ENCODE measurements at regions not wholly inside any gene's neighbourhood (a gene's known extent, or its start where the extent isn't known, plus 50 kb on each side); places are given as distances from the start of the nearest gene placed in this dataset.

- Mint-ChIP-seq H3K4me3 (no peak overlapping the region), H3K4me1 (ENCODE audit: low read depth in 2 of 2) (no peaks in the 10 kb centered on the region), H3K9me3 (no peaks in the 10 kb centered on the region), H3K27me3 (peaks cover under 1 to 9% of the 10 kb centered on the region in 2 donors), H3K27ac (no peak overlapping the region), H3K36me3 (no peaks in the 10 kb centered on the region)
- DNase-seq (ENCODE audit: low spot score) (no peak), ATAC-seq (no peak)
Measured at GRCh38 chr1:22375601-22376000, 76.0 kb upstream of the ZBTB40 start.

DNA sequence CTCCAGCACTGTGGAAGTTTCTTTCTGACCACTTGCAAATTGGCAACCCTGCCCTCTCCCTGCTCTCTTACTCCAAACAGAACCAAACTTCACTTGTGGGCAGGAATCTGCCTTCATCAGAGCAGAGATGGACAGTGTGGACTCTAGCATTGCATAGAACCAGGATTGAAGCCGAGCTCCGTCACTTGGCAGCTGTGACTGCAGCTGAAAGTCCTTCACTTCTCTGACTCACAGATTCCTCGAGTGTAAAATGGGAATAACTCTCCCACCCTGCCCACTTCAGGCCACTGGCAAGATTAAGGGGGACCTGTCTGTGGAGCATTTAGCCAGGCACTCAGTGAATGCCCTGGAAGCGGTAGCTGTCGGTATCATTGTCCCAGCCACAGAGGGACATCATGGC is 75.7 kb upstream of the ZBTB40 start:
- H3K4me1 Mint-ChIP-seq (ENCODE audit: low read depth in 2 of 2): no peaks in the 10 kb centered on the region
- no peak overlapping the region for H3K27ac Mint-ChIP-seq
- no peaks in the 10 kb centered on the region for H3K9me3 Mint-ChIP-seq
- ATAC-seq (no peak), DNase-seq (ENCODE audit: low spot score) (no peak)
- H3K27me3 Mint-ChIP-seq: peaks cover 0 to 12% of the 10 kb centered on the region in 2 donors
- H3K4me3 Mint-ChIP-seq: no peak overlapping the region
- no peaks in the 10 kb centered on the region for H3K36me3 Mint-ChIP-seq

DNA sequence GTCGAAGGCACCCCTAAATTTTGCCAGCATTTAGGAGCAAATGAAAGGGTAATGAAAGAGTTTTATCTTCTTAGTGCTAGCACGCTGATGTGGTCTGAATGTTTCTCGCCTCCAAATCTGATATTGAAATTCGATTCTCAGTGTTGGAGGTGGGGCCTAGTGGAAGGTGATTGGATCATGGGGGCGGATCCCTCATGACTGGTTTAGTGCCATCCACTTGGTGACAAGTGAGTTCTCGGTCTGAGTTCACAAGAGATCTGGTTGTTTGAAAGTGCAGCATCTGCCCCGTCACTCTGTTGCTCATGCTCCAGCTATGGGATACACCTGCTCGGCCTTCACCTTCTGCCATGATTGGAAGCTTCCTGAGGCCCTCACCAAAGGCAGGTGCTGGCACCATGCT is 75.1 kb upstream of the ZBTB40 start:
- H3K4me3 Mint-ChIP-seq: no peak overlapping the region
- H3K4me1 Mint-ChIP-seq (ENCODE audit: low read depth in 2 of 2): no peaks in the 10 kb centered on the region
- no peaks in the 10 kb centered on the region for H3K36me3 Mint-ChIP-seq
- no peak overlapping the region for H3K27ac Mint-ChIP-seq
- DNase-seq (ENCODE audit: low spot score): no peak
- H3K9me3 Mint-ChIP-seq: no peaks in the 10 kb centered on the region
- ATAC-seq: no peak
- peaks cover 0 to 11% of the 10 kb centered on the region in 2 donors for H3K27me3 Mint-ChIP-seq

- Mint-ChIP-seq H3K4me3 (no peak overlapping the region), H3K4me1 (ENCODE audit: low read depth in 2 of 2) (no peaks in the 10 kb centered on the region)
Measured at GRCh38 chr1:22376976-22377375, 74.7 kb upstream of the ZBTB40 start.

GRCh38 chr1:22379566-22379965 is 72.1 kb upstream of the ZBTB40 start:
- Mint-ChIP-seq H3K4me1 (ENCODE audit: low read depth in 2 of 2) (no peaks in the 10 kb centered on the region), H3K27me3 (peaks cover 6 to 15% of the 10 kb centered on the region in 2 donors), H3K36me3 (no peaks in the 10 kb centered on the region), H3K9me3 (no peaks in the 10 kb centered on the region), H3K4me3 (no peak overlapping the region), H3K27ac (no peak overlapping the region)
- no peak for DNase-seq (ENCODE audit: low spot score)
- ATAC-seq: no peak

More at GRCh38 chr1:22376976-22377375, 74.7 kb upstream of the ZBTB40 start:
- ATAC-seq (no peak), DNase-seq (ENCODE audit: low spot score) (no peak)
- peaks cover 0 to 11% of the 10 kb centered on the region in 2 donors for H3K27me3 Mint-ChIP-seq
- H3K36me3 Mint-ChIP-seq: no peaks in the 10 kb centered on the region
- H3K9me3 Mint-ChIP-seq: no peaks in the 10 kb centered on the region
- no peak overlapping the region for H3K27ac Mint-ChIP-seq

- H3K9me3 Mint-ChIP-seq: no peaks in the 10 kb centered on the region
- H3K27ac Mint-ChIP-seq: no peak overlapping the region
- H3K36me3 Mint-ChIP-seq: no peaks in the 10 kb centered on the region
- peaks cover 6 to 15% of the 10 kb centered on the region in 2 donors for H3K27me3 Mint-ChIP-seq
- H3K4me1 Mint-ChIP-seq (ENCODE audit: low read depth in 2 of 2): no peaks in the 10 kb centered on the region
- no peak overlapping the region for H3K4me3 Mint-ChIP-seq
- no peak for DNase-seq (ENCODE audit: low spot score)
- ATAC-seq: no peak
Measured at GRCh38 chr1:22380024-22380785, 71.4 kb upstream of the ZBTB40 start.

- no peaks in the 10 kb centered on the region for H3K36me3 Mint-ChIP-seq
- no peak overlapping the region for H3K27ac Mint-ChIP-seq
- no peaks in the 10 kb centered on the region for H3K4me1 Mint-ChIP-seq (ENCODE audit: low read depth in 2 of 2)
- H3K9me3 Mint-ChIP-seq: no peaks in the 10 kb centered on the region
- no peak for DNase-seq (ENCODE audit: low spot score)
- H3K27me3 Mint-ChIP-seq: peaks cover 14 to 26% of the 10 kb centered on the region in 2 donors
- peak in 1 of 2 donors; percentile 15 for ATAC-seq
- H3K4me3 Mint-ChIP-seq: no peak overlapping the region
Measured at GRCh38 chr1:22383526-22384294, 67.9 kb upstream of the ZBTB40 start.

DNA sequence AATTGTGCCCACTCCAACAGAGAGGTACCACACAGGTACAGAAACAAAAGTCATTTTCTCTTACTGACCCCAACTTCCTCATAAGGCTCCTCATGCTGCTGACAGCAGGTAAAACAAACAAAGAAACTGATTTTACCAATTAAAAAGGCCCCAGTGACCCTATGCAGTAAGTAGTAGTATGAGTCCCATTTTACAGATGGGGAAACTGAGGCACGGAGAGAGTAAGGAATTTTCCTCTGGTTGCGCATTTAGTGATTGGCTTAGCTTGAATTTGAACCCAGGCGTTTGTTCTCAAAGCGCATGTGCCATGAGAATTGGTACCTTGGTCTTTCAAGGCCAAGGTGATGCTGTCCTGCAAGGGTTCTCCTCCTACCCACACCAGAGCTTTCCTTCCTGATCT is 66.1 kb upstream of the ZBTB40 start:
- H3K4me3 Mint-ChIP-seq: no peak overlapping the region
- no peaks in the 10 kb centered on the region for H3K36me3 Mint-ChIP-seq

GRCh38 chr1:22386774-22387173 is 64.9 kb upstream of the ZBTB40 start:
- Mint-ChIP-seq H3K36me3 (no peaks in the 10 kb centered on the region), H3K4me1 (ENCODE audit: low read depth in 2 of 2) (no peaks in the 10 kb centered on the region), H3K4me3 (no peak overlapping the region), H3K27ac (no peak overlapping the region), H3K27me3 (peaks cover 14 to 22% of the 10 kb centered on the region in 2 donors), H3K9me3 (no peaks in the 10 kb centered on the region)
- DNase-seq (ENCODE audit: low spot score) (no peak), ATAC-seq (no peak)

More for the DNA sequence above, 66.1 kb upstream of the ZBTB40 start:
- H3K9me3 Mint-ChIP-seq: no peaks in the 10 kb centered on the region
- no peaks in the 10 kb centered on the region for H3K4me1 Mint-ChIP-seq (ENCODE audit: low read depth in 2 of 2)
- H3K27me3 Mint-ChIP-seq: peaks cover 14 to 26% of the 10 kb centered on the region in 2 donors
- ATAC-seq (no peak), DNase-seq (ENCODE audit: low spot score) (no peak)
- H3K27ac Mint-ChIP-seq: no peak overlapping the region

- Mint-ChIP-seq H3K4me1 (ENCODE audit: low read depth in 2 of 2) (no peaks in the 10 kb centered on the region), H3K27me3 (peaks cover 12 to 25% of the 10 kb centered on the region in 2 donors), H3K27ac (no peak overlapping the region), H3K9me3 (no peaks in the 10 kb centered on the region), H3K4me3 (no peak overlapping the region), H3K36me3 (no peaks in the 10 kb centered on the region)
- ATAC-seq: no peak
- no peak for DNase-seq (ENCODE audit: low spot score)
Measured at GRCh38 chr1:22387919-22388580, 63.6 kb upstream of the ZBTB40 start.

GRCh38 chr1:22388671-22389450 is 62.8 kb upstream of the ZBTB40 start:
- ATAC-seq (peak in 1 of 2 donors; percentile 25), DNase-seq (ENCODE audit: low spot score) (no peak)
- peaks cover 8 to 22% of the 10 kb centered on the region in 2 donors for H3K27me3 Mint-ChIP-seq
- no peak overlapping the region for H3K4me3 Mint-ChIP-seq
- H3K9me3 Mint-ChIP-seq: no peaks in the 10 kb centered on the region
- no peaks in the 10 kb centered on the region for H3K36me3 Mint-ChIP-seq
- no peaks in the 10 kb centered on the region for H3K4me1 Mint-ChIP-seq (ENCODE audit: low read depth in 2 of 2)
- H3K27ac Mint-ChIP-seq: no peak overlapping the region

DNA sequence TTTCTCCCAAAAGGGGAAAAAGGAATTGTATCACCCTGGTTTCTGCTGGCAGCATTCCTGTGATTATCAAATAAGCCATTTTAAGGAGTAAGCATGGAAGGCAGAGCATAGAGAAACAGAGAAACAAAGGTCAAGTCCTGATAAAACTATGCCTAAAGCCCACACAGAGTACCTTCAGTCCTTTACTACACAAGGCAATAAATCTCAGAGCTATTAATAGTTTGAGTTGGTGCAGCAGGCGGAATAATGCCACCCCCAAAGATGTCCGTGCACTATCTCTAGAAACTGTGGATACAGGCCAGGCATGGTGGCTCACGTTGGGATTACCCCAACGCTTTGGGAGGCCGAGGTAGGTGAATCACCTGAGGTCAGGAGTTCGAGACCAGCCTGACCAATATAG is 58.1 kb upstream of the ZBTB40 start:
- H3K27me3 Mint-ChIP-seq: peaks cover 35 to 40% of the 10 kb centered on the region in 2 donors
- no peaks in the 10 kb centered on the region for H3K9me3 Mint-ChIP-seq
- no peaks in the 10 kb centered on the region for H3K36me3 Mint-ChIP-seq
- ATAC-seq (no peak), DNase-seq (ENCODE audit: low spot score) (no peak)
- peaks cover 3 to 4% of the 10 kb centered on the region in 2 donors for H3K4me1 Mint-ChIP-seq (ENCODE audit: low read depth in 2 of 2)
- no peak overlapping the region for H3K4me3 Mint-ChIP-seq
- H3K27ac Mint-ChIP-seq: no peak overlapping the region

DNA sequence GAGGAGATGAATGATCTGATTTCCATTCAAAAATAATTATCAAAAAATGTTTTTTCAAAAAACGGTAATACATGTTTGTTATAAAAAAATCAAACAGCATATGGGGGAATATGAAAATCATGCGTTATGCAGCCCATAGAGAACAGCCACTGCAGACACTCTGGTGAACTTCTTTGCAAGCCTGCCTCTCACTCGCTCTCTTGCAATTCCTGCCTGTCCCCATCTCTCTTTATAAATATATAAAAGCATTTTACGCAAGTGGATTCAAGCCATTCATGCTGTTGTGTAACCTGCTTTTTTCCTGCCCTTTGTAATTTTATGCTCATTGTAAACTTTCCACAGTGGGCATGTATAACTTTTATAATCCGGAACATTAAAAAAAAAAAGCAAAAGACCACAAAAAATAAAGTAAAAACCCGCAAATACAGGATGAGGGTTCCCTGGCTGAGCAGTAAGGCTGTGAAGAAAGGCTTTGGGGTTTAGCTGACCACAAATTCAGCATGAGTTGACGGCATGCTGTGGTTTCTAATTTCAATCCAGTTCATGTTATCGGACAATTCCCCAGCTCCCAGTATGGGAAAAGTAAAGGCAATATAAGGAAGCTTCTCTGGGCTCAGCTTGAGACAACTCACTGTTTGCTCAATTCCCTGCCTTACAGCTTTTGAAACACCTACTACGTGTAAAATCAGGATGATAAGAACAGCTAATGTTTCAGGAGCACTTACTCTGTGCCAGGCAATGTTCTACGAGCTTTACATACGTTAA is 52.8 kb upstream of the ZBTB40 start:
- H3K27ac Mint-ChIP-seq: no peak overlapping the region
- peaks cover 10 to 12% of the 10 kb centered on the region in 2 donors for H3K4me1 Mint-ChIP-seq (ENCODE audit: low read depth in 2 of 2)
- peaks cover 59 to 74% of the 10 kb centered on the region in 2 donors for H3K27me3 Mint-ChIP-seq
- no peaks in the 10 kb centered on the region for H3K36me3 Mint-ChIP-seq
- H3K4me3 Mint-ChIP-seq: no peak overlapping the region
- DNase-seq (ENCODE audit: low spot score) (no peak), ATAC-seq (no peak)
- H3K9me3 Mint-ChIP-seq: no peaks in the 10 kb centered on the region
